Mucosa of descending colon (tissue), 3 donors: ENCODE measurements at regions not wholly inside any gene's neighbourhood (a gene's known extent, or its start where the extent isn't known, plus 50 kb on each side); places are given as distances from the start of the nearest gene placed in this dataset.

ENCODE experiments used
- ATAC-seq: fragments of 200-7000 bp; cut with Tn5 transposase; one replicate; pipeline ENCODE4 v1.9.1; 2020; ENCODE audit warnings: mild to moderate bottlenecking, moderate library complexity
- DNase-seq, 3 donors: peaks; one replicate each; pipeline ENCODE4 v3.0.0-alpha.2; 2020
- H3K36me3 ChIP-seq: fragments of 200-600 bp; one replicate; pipeline ENCODE4 v1.8.0; 2021; ENCODE audit warnings: low read depth, mild to moderate bottlenecking
- H3K4me1 ChIP-seq: fragments of 200-600 bp; one replicate; pipeline ENCODE4 v1.8.0; 2021; ENCODE audit warnings: low read depth, mild to moderate bottlenecking
- H3K4me3 ChIP-seq: fragments of 200-600 bp; one replicate; pipeline ENCODE4 v1.8.0; 2021; ENCODE audit warnings: mild to moderate bottlenecking
- H3K9me3 ChIP-seq: fragments of 200-600 bp; one replicate; pipeline ENCODE4 v1.8.0; 2021; ENCODE audit warnings: mild to moderate bottlenecking
- intact Hi-C, 2 donors: fragments of 100-400 bp; cut with DNase I in 1 of 2; cut with micrococcal nuclease in 1 of 2; formaldehyde crosslinking; loops; one replicate each; pipeline versions ENCODE4 v1.11.0 to v1.11.1; 2022; cut with DNase I, micrococcal nuclease
- TF ChIP-seq, protein P1 (sequence below): fragments of 200-600 bp; IDR thresholded peaks from one replicate; pipeline ENCODE4 v1.8.0; 2022; ENCODE audit warnings: antibody characterized with exemption, mild to moderate bottlenecking
- donor health status: DM: no; HTN: no; CAD: no; lungs with moderate emphysema.
- donor health status: DM: no; HTN: no; CAD: no.
- donor health status: DM: no; HTN: yes; CAD: no.

DNA sequence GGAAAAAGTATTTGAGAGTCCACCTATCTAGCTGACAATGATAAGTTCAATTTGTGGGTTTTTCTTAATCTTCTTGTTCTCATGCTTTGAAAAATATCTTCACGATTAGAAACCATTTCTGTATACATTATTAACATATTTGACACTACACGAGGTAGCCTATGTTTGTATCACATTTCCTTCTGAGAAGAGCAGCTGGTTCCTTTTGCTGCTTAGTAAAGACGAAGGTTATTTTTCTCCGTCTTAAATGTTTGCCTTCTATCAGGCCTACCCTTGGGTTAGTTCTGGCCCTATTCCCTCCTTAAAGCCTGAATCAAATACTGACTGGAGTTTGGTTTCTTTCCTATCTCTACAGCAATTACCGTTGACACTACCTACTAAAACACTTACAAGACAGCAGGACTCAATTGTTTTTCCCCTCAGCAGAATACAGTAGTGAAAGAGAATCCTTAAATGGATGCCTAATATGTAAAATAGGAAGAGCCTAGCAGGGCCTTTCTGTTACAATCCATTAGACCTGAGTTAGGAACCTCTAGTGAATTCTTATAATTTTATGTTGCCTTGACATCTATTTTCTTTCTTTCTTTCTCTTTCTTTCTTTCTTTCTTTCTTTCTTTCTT lies 790.4 kb downstream of the EPHA4 start:
- Histone ChIP-seq H3K9me3 (no peaks in the 10 kb centered on the region), H3K4me1 (no peaks in the 10 kb centered on the region), H3K4me3 (no peak overlapping the region), H3K36me3 (no peaks in the 10 kb centered on the region)
- intact Hi-C loops = no loop called here
- DNase-seq (no peak), ATAC-seq (no peak)
- TF ChIP-seq, protein P1, sequence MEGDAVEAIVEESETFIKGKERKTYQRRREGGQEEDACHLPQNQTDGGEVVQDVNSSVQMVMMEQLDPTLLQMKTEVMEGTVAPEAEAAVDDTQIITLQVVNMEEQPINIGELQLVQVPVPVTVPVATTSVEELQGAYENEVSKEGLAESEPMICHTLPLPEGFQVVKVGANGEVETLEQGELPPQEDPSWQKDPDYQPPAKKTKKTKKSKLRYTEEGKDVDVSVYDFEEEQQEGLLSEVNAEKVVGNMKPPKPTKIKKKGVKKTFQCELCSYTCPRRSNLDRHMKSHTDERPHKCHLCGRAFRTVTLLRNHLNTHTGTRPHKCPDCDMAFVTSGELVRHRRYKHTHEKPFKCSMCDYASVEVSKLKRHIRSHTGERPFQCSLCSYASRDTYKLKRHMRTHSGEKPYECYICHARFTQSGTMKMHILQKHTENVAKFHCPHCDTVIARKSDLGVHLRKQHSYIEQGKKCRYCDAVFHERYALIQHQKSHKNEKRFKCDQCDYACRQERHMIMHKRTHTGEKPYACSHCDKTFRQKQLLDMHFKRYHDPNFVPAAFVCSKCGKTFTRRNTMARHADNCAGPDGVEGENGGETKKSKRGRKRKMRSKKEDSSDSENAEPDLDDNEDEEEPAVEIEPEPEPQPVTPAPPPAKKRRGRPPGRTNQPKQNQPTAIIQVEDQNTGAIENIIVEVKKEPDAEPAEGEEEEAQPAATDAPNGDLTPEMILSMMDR = no peak

DNA sequence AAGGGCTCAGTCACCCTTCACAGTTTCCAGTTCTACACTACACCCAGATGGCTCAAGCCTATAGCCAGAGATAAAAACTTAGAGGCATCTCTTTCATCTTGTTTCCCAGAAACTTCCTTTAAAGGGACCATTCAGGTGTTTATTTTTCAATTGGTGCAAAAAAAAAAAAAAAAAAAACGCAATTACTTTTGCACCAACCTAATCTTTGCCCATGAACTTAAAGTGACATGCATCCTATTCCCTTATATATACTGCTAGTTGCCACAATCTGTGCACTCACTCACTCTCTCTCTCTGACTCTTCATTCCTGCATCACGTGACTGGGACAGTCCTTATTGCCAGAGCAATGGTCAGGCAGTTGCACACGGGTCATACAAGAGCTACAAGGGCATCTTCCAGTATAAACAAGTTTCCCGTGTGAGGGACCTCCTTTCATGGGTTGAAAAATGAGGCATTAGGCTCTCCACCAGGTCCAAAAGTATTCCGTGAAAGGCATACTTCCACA lies 789.4 kb downstream of the EPHA4 start:
- Histone ChIP-seq H3K36me3 (no peaks in the 10 kb centered on the region), H3K4me1 (no peaks in the 10 kb centered on the region), H3K9me3 (no peaks in the 10 kb centered on the region), H3K4me3 (no peak overlapping the region)
- ATAC-seq (no peak), DNase-seq (no peak)
- TF ChIP-seq, protein P1 = no peak
- intact Hi-C loops = no loop called here

- DNase-seq (no peak), ATAC-seq (no peak)
- intact Hi-C loops = no loop called here
- Histone ChIP-seq H3K9me3 (no peaks in the 10 kb centered on the region), H3K36me3 (no peaks in the 10 kb centered on the region), H3K4me1 (no peaks in the 10 kb centered on the region), H3K4me3 (no peak overlapping the region)
- TF ChIP-seq, protein P1 = no peak
Observed at GRCh38 chr2:220783671-220784070, 788.4 kb downstream of the EPHA4 start.

GRCh38 chr2:220785178-220785577 lies 786.9 kb downstream of the EPHA4 start:
- intact Hi-C loops = no loop called here
- TF ChIP-seq, protein P1 = no peak
- DNase-seq (no peak), ATAC-seq (no peak)
- Histone ChIP-seq H3K4me1 (no peaks in the 10 kb centered on the region), H3K4me3 (no peak overlapping the region), H3K36me3 (no peaks in the 10 kb centered on the region), H3K9me3 (no peaks in the 10 kb centered on the region)

- TF ChIP-seq, protein P1 = no peak
Observed at GRCh38 chr2:220786216-220786615, 785.9 kb downstream of the EPHA4 start.

DNA sequence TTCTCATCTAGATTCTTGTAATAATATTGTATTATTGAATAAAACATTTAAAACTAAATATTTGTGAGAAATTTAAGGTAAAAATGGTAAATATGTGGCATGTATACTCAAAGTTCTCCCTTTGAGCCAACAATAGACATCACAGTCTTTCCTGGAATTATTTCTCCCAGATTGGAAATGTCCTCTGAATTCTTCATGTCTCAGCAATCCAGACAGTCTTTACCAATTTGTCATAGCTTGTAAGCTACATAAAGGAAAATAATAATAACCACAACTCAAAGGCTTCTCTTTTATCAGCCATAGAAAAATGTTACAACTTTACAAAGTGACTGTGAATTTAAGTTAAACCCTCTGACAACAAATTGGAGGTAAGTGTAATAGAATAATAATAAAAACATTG lies 784.9 kb downstream of the EPHA4 start:
- Histone ChIP-seq H3K36me3 (no peaks in the 10 kb centered on the region), H3K4me3 (no peak overlapping the region), H3K9me3 (no peaks in the 10 kb centered on the region), H3K4me1 (no peaks in the 10 kb centered on the region)
- TF ChIP-seq, protein P1 = no peak
- intact Hi-C loops = no loop called here
- DNase-seq = no peak
- ATAC-seq = no peak

More at GRCh38 chr2:220786216-220786615, 785.9 kb downstream of the EPHA4 start:
- no peak for DNase-seq
- intact Hi-C loops = no loop called here
- Histone ChIP-seq H3K36me3 (no peaks in the 10 kb centered on the region), H3K9me3 (no peaks in the 10 kb centered on the region), H3K4me1 (no peaks in the 10 kb centered on the region), H3K4me3 (no peak overlapping the region)
- no peak for ATAC-seq
